Endothelial cell of umbilical vein (primary cell): ENCODE measurements at regions not wholly inside any gene's neighbourhood (a gene's known extent, or its start where the extent isn't known, plus 50 kb on each side); places are given as distances from the start of the nearest gene placed in this dataset. TPM values are rescaled to one million over a fixed set of nuclear protein-coding genes. Genes with fewer than 3 reads are reported as not detected.

ENCODE experiments used
- BruUV-seq: library from RNA; stranded (reverse); fragments of 400-500 nt; replicated peaks from 2 replicates; lab custom pipeline; 2021; lab: Mats Ljungman, UMichigan
- CTCF ChIA-PET: fragments of 300-600, 350-600 bp; sonication (Branson Sonifier 250); formaldehyde crosslinking; loops from one replicate; lab custom pipeline; 2021; ENCODE audit warnings: antibody characterized with exemption, inconsistent platforms; lab: Charles Lee
- POLR2A ChIA-PET: fragments of 300-600, 350-600 bp; sonication (Branson Sonifier 250); formaldehyde crosslinking; loops from one replicate; lab custom pipeline; 2021; ENCODE audit warnings: antibody characterized with exemption, inconsistent platforms; lab: Charles Lee
- DNase-seq: peaks from one replicate; pipeline ENCODE4 v3.0.0-alpha.2; 2011; ENCODE audit warnings: low read depth, low spot score
- FAIRE-seq: peaks from 2 replicates; lab custom pipeline; 2011; peaks lifted over from hg19 to GRCh38; lab: Jason Lieb, UNC
- H2AFZ ChIP-seq: 2 replicates; pipeline ENCODE4 v1.6.0; 2012; ENCODE audit warnings: low read depth, low read length, control low read depth, inconsistent platforms
- H3K27ac ChIP-seq: 2 replicates; pipeline ENCODE4 v1.5.1; 2011; ENCODE audit warnings: low read depth, mild to moderate bottlenecking, control low read depth, low read length, moderate library complexity; ENCODE audit not compliant: insufficient read depth
- H3K27me3 ChIP-seq, 2 experiments: 2 replicates each; pipeline versions ENCODE4 v1.6.0 to v1.6.1; 2011; ENCODE audit warnings: low read length in 2 of 2, mixed read lengths in 1 of 2; ENCODE audit not compliant: control insufficient read depth in 2 of 2, insufficient read depth in 2 of 2
- H3K36me3 ChIP-seq, 2 experiments: 2 replicates in 1 of 2; 3 replicates in 1 of 2; pipeline ENCODE4 v1.5.1; 2011; ENCODE audit warnings: low read length in 2 of 2, mild to moderate bottlenecking in 1 of 2, moderate library complexity in 1 of 2; ENCODE audit not compliant: control insufficient read depth in 2 of 2, insufficient read depth in 2 of 2; ENCODE audit errors: extremely low read depth in 1 of 2
- H3K4me1 ChIP-seq: 3 replicates; pipeline ENCODE4 v1.5.1; 2011; ENCODE audit warnings: mild to moderate bottlenecking, low read length; ENCODE audit not compliant: control insufficient read depth, insufficient read depth; ENCODE audit errors: extremely low read depth
- H3K4me2 ChIP-seq: 2 replicates; pipeline ENCODE4 v1.6.1; 2011; ENCODE audit warnings: low read length, control low read depth, mixed read lengths; ENCODE audit not compliant: insufficient read depth
- H3K4me3 ChIP-seq, 3 experiments: fragments of 200-600 bp in 1 of 3; sonication (generic), shearing (Covaris generic) in 1 of 3; replicated peaks in 1 of 3; 2 replicates each; pipeline ENCODE4 v1.5.1; 2011 to 2016; ENCODE audit warnings: control low read depth in 3 of 3, low read length in 3 of 3, mild to moderate bottlenecking in 2 of 3, inconsistent platforms in 1 of 3, low read depth in 1 of 3, moderate library complexity in 1 of 3; ENCODE audit not compliant: insufficient read depth in 1 of 3
- H3K79me2 ChIP-seq: 2 replicates; pipeline ENCODE4 v1.6.0; 2012; ENCODE audit warnings: low read length, inconsistent platforms; ENCODE audit not compliant: control insufficient read depth, insufficient read depth
- H3K9ac ChIP-seq: replicated peaks from 2 replicates; pipeline ENCODE3; 2011; ENCODE audit warnings: low read length, control low read depth; ENCODE audit not compliant: insufficient read depth; ENCODE audit errors: extremely low read depth
- H3K9me1 ChIP-seq: replicated peaks from 3 replicates; pipeline ENCODE4 v1.6.0; 2011; ENCODE audit warnings: mild to moderate bottlenecking, low read length; ENCODE audit not compliant: control insufficient read depth, insufficient read depth; ENCODE audit errors: extremely low read depth
- H3K9me3 ChIP-seq: replicated peaks from 2 replicates; pipeline ENCODE4 v1.5.1; 2012; ENCODE audit warnings: low read length, inconsistent platforms; ENCODE audit not compliant: control insufficient read depth, insufficient read depth
- H4K20me1 ChIP-seq: replicated peaks from 2 replicates; pipeline ENCODE3; 2011; ENCODE audit warnings: mild to moderate bottlenecking, low read length; ENCODE audit not compliant: control insufficient read depth, insufficient read depth; ENCODE audit errors: extremely low read depth
- JUN ChIP-seq: IDR thresholded peaks from 2 replicates; pipeline ENCODE4 v1.6.1; 2011; ENCODE audit warnings: borderline replicate concordance, low read depth; ENCODE audit not compliant: insufficient read length, insufficient read depth
- POLR2A ChIP-seq: IDR thresholded peaks from 2 replicates; pipeline ENCODE4 v1.6.1; 2012; ENCODE audit warnings: low read depth, mild to moderate bottlenecking, control low read depth, low read length
- dilution Hi-C: fragments of 300-500 bp; cut with MboI; formaldehyde crosslinking; loops from one replicate; pipeline ENCODE4 v1.15.0; 2019; ENCODE audit warnings: low sequenced_read_pairs; ENCODE audit not compliant: extremely low pct_ligation_motif_present
- intact Hi-C: fragments of 100-400 bp; cut with micrococcal nuclease; formaldehyde crosslinking; loops from one replicate; pipeline ENCODE4 v1.10.0; 2022
- small RNA-seq: library from RNA; depleted of rRNA; stranded (forward); fragments of <200 nt; gene quantifications from one replicate; pipeline ENCODE3, GENCODE V24; 2012; ENCODE audit warnings: low replicate concordance, low read depth; ENCODE audit not compliant: insufficient read depth, insufficient read length

DNA sequence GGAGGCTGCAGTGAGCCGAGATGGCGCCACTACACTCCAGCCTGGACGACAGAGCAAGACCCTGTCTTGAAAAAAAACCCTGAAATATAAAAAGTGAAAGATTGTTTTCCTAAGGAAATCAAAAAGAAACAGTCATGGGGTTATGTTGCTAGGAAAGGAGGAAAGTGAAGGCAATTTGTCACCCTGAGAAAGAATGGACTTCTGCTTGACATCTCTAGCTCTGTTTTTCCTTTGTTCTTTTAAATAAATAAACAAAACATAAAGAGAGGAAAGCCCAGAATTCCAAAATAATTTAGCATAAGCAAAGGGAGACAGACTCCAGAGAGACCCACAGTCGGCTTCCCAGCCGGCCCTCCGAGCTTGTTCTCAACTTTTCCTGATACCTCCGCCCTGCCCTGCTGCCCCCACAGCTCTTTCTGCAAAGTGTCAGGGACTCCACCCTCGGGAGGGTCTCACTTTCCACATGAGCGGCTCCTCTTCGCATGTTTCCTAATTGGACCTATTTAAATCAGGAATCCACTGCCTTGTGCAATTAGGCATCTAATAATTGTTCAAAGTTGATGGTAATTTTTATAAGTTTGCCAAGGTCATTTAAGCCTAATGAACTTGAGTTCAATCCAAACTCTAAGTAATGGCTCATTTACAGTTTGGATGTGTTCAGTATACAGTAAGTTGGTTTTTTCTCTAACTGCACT, 49.8 kb upstream of the COPS8 start:
- intact Hi-C loops, result no loop called here
- FAIRE-seq, result peak; percentile 83
- dilution Hi-C loops, result no loop called here

More for the DNA sequence above, 49.8 kb upstream of the COPS8 start:
- Histone ChIP-seq H3K4me3 (peak overlapping the region in 1 of 3 experiments; percentile 21), H3K79me2 (no peaks in the 10 kb centered on the region), H2AFZ (peak overlapping the region; percentile 46), H3K4me2 (peak overlapping the region; percentile 18), H3K9me1 (no peaks in the 10 kb centered on the region), H3K27me3 (no peaks in the 10 kb centered on the region), H3K9ac (peak overlapping the region; percentile 32), H3K4me1 (peaks cover 24% of the 10 kb centered on the region), H3K27ac (peak overlapping the region; percentile 48), H4K20me1 (no peaks in the 10 kb centered on the region), H3K36me3 (no peaks in the 10 kb centered on the region), H3K9me3 (no peaks in the 10 kb centered on the region)
- TF ChIP-seq POLR2A (peak; percentile 59), JUN (no peak)
- BruUV-seq, result no TSS peak
- CTCF ChIA-PET, result interaction anchor here (0.7 to 1.8 kb wide), 8 partner anchors 11 to 692 kb away, joined by 3 to 8 read pairs (median 4); partner anchors contain the start of gene ACKR3
- DNase-seq, result peak; percentile 90
- POLR2A ChIA-PET, result no interaction called here

Small RNAs in the stretch of these regions (small RNA-seq; reads per million reads assigned to genes)
- gene RNU6-1051P, result not detected
